HG02973 (cell line): ENCODE measurements at regions not wholly inside any gene's neighbourhood (a gene's known extent, or its start where the extent isn't known, plus 50 kb on each side); places are given as distances from the start of the nearest gene placed in this dataset.

Source experiments
- ATAC-seq: cut with Tn5 transposase; IDR thresholded peaks from one replicate; pipeline ENCODE4 v1.9.1; 2021; ENCODE audit warnings: moderate library complexity; ENCODE audit not compliant: unreplicated experiment

GRCh38 chr21:16011719-16012118 is 281.9 kb downstream of the USP25 start:
- ATAC-seq, result no peak

GRCh38 chr21:16013570-16013969 is 283.8 kb downstream of the USP25 start:
- no peak for ATAC-seq

- ATAC-seq, result no peak
These were observed 291.1 kb downstream of the USP25 start for GRCh38 chr21:16020878-16021277.

- ATAC-seq, result no peak
These were observed 292.3 kb downstream of the USP25 start for GRCh38 chr21:16022116-16022515.

- no peak for ATAC-seq
These were observed 293.1 kb downstream of the USP25 start for GRCh38 chr21:16022921-16023320.

GRCh38 chr21:16028142-16028541 is 298.4 kb downstream of the USP25 start:
- ATAC-seq, result no peak

- no peak for ATAC-seq
These were observed 299.2 kb downstream of the USP25 start for GRCh38 chr21:16028941-16029464.

- no peak for ATAC-seq
These were observed 303.4 kb downstream of the USP25 start for GRCh38 chr21:16033193-16033592.

- ATAC-seq, result no peak
These were observed 304.8 kb downstream of the USP25 start for GRCh38 chr21:16034446-16035190.

- ATAC-seq, result no peak
These were observed 307.7 kb downstream of the USP25 start for GRCh38 chr21:16037421-16037955.

GRCh38 chr21:16040601-16041000 is 310.8 kb downstream of the USP25 start:
- ATAC-seq, result no peak

GRCh38 chr21:16044676-16045075 is 314.9 kb downstream of the USP25 start:
- ATAC-seq, result no peak

- ATAC-seq, result no peak
These were observed 317.0 kb downstream of the USP25 start for GRCh38 chr21:16046656-16047330.

- no peak for ATAC-seq
These were observed 318.1 kb downstream of the USP25 start for GRCh38 chr21:16047904-16048303.

GRCh38 chr21:16055014-16055413 is 325.2 kb downstream of the USP25 start:
- no peak for ATAC-seq

- no peak for ATAC-seq
These were observed 329.1 kb downstream of the USP25 start for GRCh38 chr21:16058896-16059295.

GRCh38 chr21:16059981-16060380 is 330.2 kb downstream of the USP25 start:
- ATAC-seq, result no peak

- ATAC-seq, result no peak
These were observed 331.4 kb downstream of the USP25 start for GRCh38 chr21:16061194-16061593.

GRCh38 chr21:16069178-16070112 is 339.7 kb downstream of the USP25 start:
- no peak for ATAC-seq

- no peak for ATAC-seq
These were observed 340.4 kb downstream of the USP25 start for GRCh38 chr21:16070207-16070651.

GRCh38 chr21:16071092-16071491 is 341.3 kb downstream of the USP25 start:
- no peak for ATAC-seq
